ENCODE measurements at regions not wholly inside any gene's neighbourhood (a gene's known extent, or its start where the extent isn't known, plus 50 kb on each side); places are given as distances from the start of the nearest gene placed in this dataset.

- TF ChIP-seq EZH2 (IDR thresholded peaks at IDR 0.05; ENCODE audit: low read length) (no peak), CTCF (optimal IDR thresholded peaks at IDR 0.05 in 1 of 3, IDR thresholded peaks at IDR 0.05 in 1 of 3, conservative IDR thresholded peaks at IDR 0.05 in 1 of 3; ENCODE audit: extremely low read depth in 1 of 3, insufficient read depth in 2 of 3, low read length in 3 of 3) (no peak)
Measured at GRCh38 chr21:23218667-23219066, 2220.5 kb downstream of the NCAM2 start.

GRCh38 chr21:23217597-23217996 lies 2219.4 kb downstream of the NCAM2 start:
- no peak overlapping the region for H3K27ac ChIP-seq (ENCODE audit: control insufficient read depth, insufficient read depth, low read length)
- FAIRE-seq, result no peak
- H3K4me2 ChIP-seq (ENCODE audit: control insufficient read depth, extremely low read depth, insufficient read depth, low read depth, low read length), result no peak overlapping the region
- dilution Hi-C loops (cut with MboI; ENCODE audit: extremely low pct_ligation_motif_present, low sequenced_read_pairs), result no loop called here
- H3K4me3 ChIP-seq (ENCODE audit: control insufficient read depth in 2 of 3, extremely low read depth in 1 of 3, insufficient read depth in 2 of 3, low read depth in 1 of 3, low read length in 3 of 3), result no peak overlapping the region
- no peak overlapping the region for H2AFZ ChIP-seq (ENCODE audit: control insufficient read depth, low read length)
- no peaks in the 10 kb centered on the region for H3K4me1 ChIP-seq (ENCODE audit: control insufficient read depth, extremely low read depth, insufficient read depth, low read length)
- DNase-seq (ENCODE audit: low read depth, low spot score), result no peak
- no peaks in the 10 kb centered on the region for H3K79me2 ChIP-seq (ENCODE audit: control insufficient read depth, insufficient read depth, low read length)
- no peak overlapping the region for H3K9ac ChIP-seq (ENCODE audit: control insufficient read depth, extremely low read depth, insufficient read depth, low read length)
- no peaks in the 10 kb centered on the region for H3K36me3 ChIP-seq (ENCODE audit: control insufficient read depth in 2 of 2, extremely low read depth in 1 of 2, insufficient read depth in 2 of 2, low read length in 2 of 2)
- peaks cover 3% of the 10 kb centered on the region for H3K9me3 ChIP-seq (ENCODE audit: control insufficient read depth, low read depth, low read length)
- no peaks in the 10 kb centered on the region for H4K20me1 ChIP-seq (ENCODE audit: control insufficient read depth, extremely low read depth, insufficient read depth, low read length)
- H3K27me3 ChIP-seq (ENCODE audit: control insufficient read depth, extremely low read depth, insufficient read depth, low read length), result no peaks in the 10 kb centered on the region
- H3K9me1 ChIP-seq (ENCODE audit: control insufficient read depth, extremely low read depth, insufficient read depth, low read length), result no peaks in the 10 kb centered on the region
- TF ChIP-seq CTCF (optimal IDR thresholded peaks at IDR 0.05 in 1 of 3, IDR thresholded peaks at IDR 0.05 in 1 of 3, conservative IDR thresholded peaks at IDR 0.05 in 1 of 3; ENCODE audit: extremely low read depth in 1 of 3, insufficient read depth in 2 of 3, low read length in 3 of 3) (no peak), EZH2 (IDR thresholded peaks at IDR 0.05; ENCODE audit: low read length) (no peak)

More at GRCh38 chr21:23218667-23219066, 2220.5 kb downstream of the NCAM2 start:
- no peaks in the 10 kb centered on the region for H3K27me3 ChIP-seq (ENCODE audit: control insufficient read depth, extremely low read depth, insufficient read depth, low read length)
- dilution Hi-C loops (cut with MboI; ENCODE audit: extremely low pct_ligation_motif_present, low sequenced_read_pairs), result no loop called here
- H3K9me1 ChIP-seq (ENCODE audit: control insufficient read depth, extremely low read depth, insufficient read depth, low read length), result no peaks in the 10 kb centered on the region
- H3K27ac ChIP-seq (ENCODE audit: control insufficient read depth, insufficient read depth, low read length), result no peak overlapping the region
- DNase-seq (ENCODE audit: low read depth, low spot score) (no peak), FAIRE-seq (no peak)
- no peak overlapping the region for H2AFZ ChIP-seq (ENCODE audit: control insufficient read depth, low read length)
- no peak overlapping the region for H3K4me3 ChIP-seq (ENCODE audit: control insufficient read depth in 2 of 3, extremely low read depth in 1 of 3, insufficient read depth in 2 of 3, low read depth in 1 of 3, low read length in 3 of 3)
- H3K4me1 ChIP-seq (ENCODE audit: control insufficient read depth, extremely low read depth, insufficient read depth, low read length), result no peaks in the 10 kb centered on the region
- no peak overlapping the region for H3K4me2 ChIP-seq (ENCODE audit: control insufficient read depth, extremely low read depth, insufficient read depth, low read depth, low read length)
- no peaks in the 10 kb centered on the region for H4K20me1 ChIP-seq (ENCODE audit: control insufficient read depth, extremely low read depth, insufficient read depth, low read length)
- no peaks in the 10 kb centered on the region for H3K36me3 ChIP-seq (ENCODE audit: control insufficient read depth in 2 of 2, extremely low read depth in 1 of 2, insufficient read depth in 2 of 2, low read length in 2 of 2)
- H3K9ac ChIP-seq (ENCODE audit: control insufficient read depth, extremely low read depth, insufficient read depth, low read length), result no peak overlapping the region
- peaks cover 3% of the 10 kb centered on the region for H3K9me3 ChIP-seq (ENCODE audit: control insufficient read depth, low read depth, low read length)
- H3K79me2 ChIP-seq (ENCODE audit: control insufficient read depth, insufficient read depth, low read length), result no peaks in the 10 kb centered on the region

Measured in keratinocyte (primary cell).